ACC112 (cell line): ENCODE measurements at regions not wholly inside any gene's neighbourhood (a gene's known extent, or its start where the extent isn't known, plus 50 kb on each side); places are given as distances from the start of the nearest gene placed in this dataset.

ENCODE experiments used
- H2AFZ ChIP-seq: fragments of 200-600 bp; sonication (generic); one replicate; pipeline ENCODE4 v1.6.0; 2017; ENCODE audit warnings: antibody characterized with exemption, low read length; ENCODE audit not compliant: unreplicated experiment
- H3K27ac ChIP-seq: fragments of 200-600 bp; sonication (generic); 2 replicates; pipeline ENCODE4 v1.5.1; 2014; ENCODE audit warnings: low read depth, mild to moderate bottlenecking, antibody characterized with exemption, low read length, moderate library complexity
- H3K27me3 ChIP-seq: fragments of 200-600 bp; sonication (generic); 2 replicates; pipeline ENCODE4 v1.6.1; 2014; ENCODE audit warnings: mild to moderate bottlenecking, antibody characterized with exemption, low read length, moderate library complexity, mixed read lengths; ENCODE audit not compliant: insufficient read depth
- H3K36me3 ChIP-seq: fragments of 200-600 bp; sonication (generic); 2 replicates; pipeline ENCODE4 v1.6.1; 2016; ENCODE audit warnings: mild to moderate bottlenecking, antibody characterized with exemption, low read length, moderate library complexity, mixed read lengths; ENCODE audit not compliant: insufficient read depth
- H3K4me1 ChIP-seq: fragments of 200-600 bp; sonication (generic); one replicate; pipeline ENCODE4 v1.6.1; 2016; ENCODE audit warnings: low read length, mixed read lengths; ENCODE audit not compliant: insufficient read depth, unreplicated experiment, control insufficient read depth
- H3K4me3 ChIP-seq: fragments of 200-600 bp; sonication (generic); 2 replicates; pipeline ENCODE4 v1.5.1; 2014; ENCODE audit warnings: mild to moderate bottlenecking, low read depth, low read length
- H3K79me2 ChIP-seq: fragments of 200-600 bp; sonication (generic); one replicate; pipeline ENCODE4 v1.6.0; 2016; ENCODE audit warnings: low read length; ENCODE audit not compliant: control insufficient read depth, unreplicated experiment, insufficient read depth

GRCh38 chr3:189570916-189571315 is 60.3 kb upstream of the TP63 start:
- Histone ChIP-seq H3K4me1 (peaks cover 15% of the 10 kb centered on the region), H3K27ac (no peak overlapping the region), H3K27me3 (no peaks in the 10 kb centered on the region), H3K36me3 (no peaks in the 10 kb centered on the region), H2AFZ (peak overlapping the region; percentile 70), H3K79me2 (no peaks in the 10 kb centered on the region), H3K4me3 (peak overlapping the region; percentile 30; the same call in 1 of the 2 replicates)

- peak overlapping the region; percentile 57 for H3K27ac ChIP-seq
- peaks cover 15% of the 10 kb centered on the region for H3K4me1 ChIP-seq
- H3K27me3 ChIP-seq: no peaks in the 10 kb centered on the region
- no peaks in the 10 kb centered on the region for H3K79me2 ChIP-seq
- H2AFZ ChIP-seq: peak overlapping the region; percentile 74
- H3K4me3 ChIP-seq: no peak overlapping the region
- H3K36me3 ChIP-seq: no peaks in the 10 kb centered on the region
Measured at GRCh38 chr3:189572249-189572648, 58.9 kb upstream of the TP63 start.

GRCh38 chr3:189573004-189573403 is 58.2 kb upstream of the TP63 start:
- Histone ChIP-seq H3K4me3 (no peak overlapping the region), H3K27me3 (no peaks in the 10 kb centered on the region), H2AFZ (no peak overlapping the region), H3K36me3 (no peaks in the 10 kb centered on the region), H3K27ac (no peak overlapping the region), H3K4me1 (peaks cover 15% of the 10 kb centered on the region), H3K79me2 (no peaks in the 10 kb centered on the region)

DNA sequence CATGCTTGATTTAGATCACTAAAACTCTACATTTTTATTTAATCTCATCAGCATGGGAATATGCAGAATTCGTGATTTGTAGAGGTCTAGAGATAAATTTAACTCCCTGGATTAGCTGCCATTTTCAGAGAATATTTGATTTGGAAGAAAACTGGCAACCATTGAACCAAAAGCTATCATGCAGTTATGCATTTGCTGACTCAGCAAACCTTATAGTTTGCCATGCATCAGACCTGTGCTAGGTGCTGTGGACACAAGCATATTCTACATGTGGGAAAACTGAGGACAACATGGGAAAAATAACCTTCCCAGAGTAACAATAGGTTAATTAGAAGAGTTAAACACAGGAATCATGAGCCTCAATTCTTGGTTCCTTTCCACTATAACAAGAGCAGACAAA is 54.7 kb upstream of the TP63 start:
- Histone ChIP-seq H3K4me3 (no peak overlapping the region), H3K27me3 (no peaks in the 10 kb centered on the region), H3K4me1 (peaks cover 11% of the 10 kb centered on the region), H3K36me3 (no peaks in the 10 kb centered on the region), H3K79me2 (no peaks in the 10 kb centered on the region), H3K27ac (no peak overlapping the region), H2AFZ (no peak overlapping the region)

GRCh38 chr3:189577050-189577951 is 53.9 kb upstream of the TP63 start:
- no peak overlapping the region for H2AFZ ChIP-seq
- no peaks in the 10 kb centered on the region for H3K27me3 ChIP-seq
- H3K36me3 ChIP-seq: no peaks in the 10 kb centered on the region
- no peak overlapping the region for H3K27ac ChIP-seq
- no peak overlapping the region for H3K4me3 ChIP-seq
- H3K4me1 ChIP-seq: peaks cover 6% of the 10 kb centered on the region
- no peaks in the 10 kb centered on the region for H3K79me2 ChIP-seq

- Histone ChIP-seq H3K4me3 (no peak overlapping the region), H3K36me3 (no peaks in the 10 kb centered on the region), H3K79me2 (no peaks in the 10 kb centered on the region), H3K27ac (no peak overlapping the region), H3K27me3 (no peaks in the 10 kb centered on the region), H3K4me1 (no peaks in the 10 kb centered on the region), H2AFZ (no peak overlapping the region)
Measured at GRCh38 chr3:189580190-189580589, 51.0 kb upstream of the TP63 start.
